BJ (cell line): ENCODE measurements at regions not wholly inside any gene's neighbourhood (a gene's known extent, or its start where the extent isn't known, plus 50 kb on each side); places are given as distances from the start of the nearest gene placed in this dataset.

Source experiments
- CTCF ChIA-PET: fragments of 350-600 bp; formaldehyde crosslinking; extraction: SDS; loops from one replicate; lab custom pipeline; 2021; ENCODE audit warnings: antibody characterized with exemption, inconsistent platforms; lab: Yijun Ruan, JAX
- POLR2A ChIA-PET: fragments of 300-600 bp; sonication (Branson Sonifier 250); formaldehyde crosslinking; extraction: SDS; loops from one replicate; lab custom pipeline; 2021; ENCODE audit warnings: antibody characterized with exemption; lab: Charles Lee
- DNase-seq: peaks from one replicate; pipeline ENCODE4 v3.0.0-alpha.2; 2011; ENCODE audit warnings: low read depth
- H3K27me3 ChIP-seq: 2 replicates; pipeline ENCODE4 v1.6.0; 2011; ENCODE audit warnings: low read length; ENCODE audit not compliant: control insufficient read depth, insufficient read depth
- H3K36me3 ChIP-seq: 2 replicates; pipeline ENCODE4 v1.5.1; 2011; ENCODE audit warnings: low read length; ENCODE audit not compliant: control insufficient read depth, insufficient read depth
- H3K4me3 ChIP-seq: 2 replicates; pipeline ENCODE4 v1.5.1; 2011; ENCODE audit warnings: low read depth, mild to moderate bottlenecking, control low read depth, low read length
- CTCF ChIP-seq: IDR thresholded peaks from 2 replicates; pipeline ENCODE4 v1.5.1; 2011; ENCODE audit warnings: low read depth, mild to moderate bottlenecking, control low read depth, inconsistent platforms, low read length, moderate library complexity; ENCODE audit not compliant: insufficient read depth

GRCh38 chr6:170043881-170044790 is 246.7 kb downstream of the DLL1 start:
- Histone ChIP-seq H3K27me3 (no peaks in the 10 kb centered on the region), H3K36me3 (no peaks in the 10 kb centered on the region), H3K4me3 (no peak overlapping the region)
- ChIA-PET CTCF (no interaction called here), POLR2A (no interaction called here)
- TF ChIP-seq CTCF = no peak
- DNase-seq = no peak

DNA sequence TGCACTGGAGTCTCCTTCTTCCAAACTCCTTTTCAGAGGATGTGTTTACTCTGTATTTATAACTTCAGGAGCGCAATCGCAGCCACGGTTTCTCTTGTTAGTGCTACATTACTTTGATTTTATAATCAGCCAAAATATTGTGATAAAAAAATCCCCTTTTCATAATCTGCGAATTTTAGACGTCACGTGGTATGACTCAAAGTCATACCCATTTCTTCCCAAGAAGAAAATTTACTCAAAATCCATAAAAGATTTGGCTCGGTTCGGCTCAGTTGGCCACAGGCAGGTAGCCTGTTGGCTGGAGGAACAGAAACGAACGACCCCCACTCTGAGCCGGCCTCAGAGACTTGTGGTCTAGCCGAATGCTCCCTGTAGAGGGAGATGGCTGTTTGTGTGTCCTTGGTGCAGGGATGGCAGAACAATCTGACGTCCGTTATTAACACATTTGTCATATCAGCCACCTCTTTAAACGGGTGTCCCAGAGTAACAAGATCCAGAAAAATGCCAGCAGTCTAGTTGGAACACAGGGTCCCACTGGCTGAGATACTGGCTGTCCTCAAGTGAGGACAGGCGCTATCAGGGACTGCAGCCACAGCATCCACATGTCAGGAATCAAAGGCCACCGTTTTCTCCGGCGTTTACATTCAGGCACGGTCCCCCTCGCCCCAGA is 247.6 kb downstream of the DLL1 start:
- no peak for DNase-seq
- ChIA-PET POLR2A (no interaction called here), CTCF (no interaction called here)
- Histone ChIP-seq H3K4me3 (no peak overlapping the region), H3K27me3 (no peaks in the 10 kb centered on the region), H3K36me3 (no peaks in the 10 kb centered on the region)
- no peak for TF ChIP-seq CTCF

DNA sequence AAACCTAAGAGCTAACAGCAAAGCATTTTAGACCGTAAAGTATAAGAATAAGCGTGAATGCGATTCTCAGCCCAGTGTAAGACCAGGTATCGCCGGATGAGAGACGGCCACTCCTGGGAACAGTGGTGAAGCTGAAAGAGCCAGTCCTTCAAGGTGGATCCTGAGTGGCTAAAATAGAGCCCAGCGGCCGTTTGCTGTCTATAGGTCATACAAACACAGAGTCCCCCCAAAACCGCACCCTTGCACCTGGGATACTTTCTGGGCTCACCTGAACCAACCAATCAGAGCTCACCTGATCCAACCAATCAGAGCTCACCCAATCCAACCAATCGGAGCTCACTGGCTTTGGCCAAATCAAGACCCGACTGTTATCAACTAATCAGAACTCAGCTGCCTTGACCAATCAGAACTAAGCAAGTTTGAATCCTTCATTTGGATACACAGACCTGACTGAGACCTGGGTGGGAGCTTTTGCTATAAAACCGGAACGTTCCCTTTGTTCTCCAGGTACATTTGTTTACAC is 248.2 kb downstream of the DLL1 start:
- no peak for DNase-seq
- no peak overlapping the region for H3K4me3 ChIP-seq
- no peaks in the 10 kb centered on the region for H3K36me3 ChIP-seq
- no peaks in the 10 kb centered on the region for H3K27me3 ChIP-seq
- TF ChIP-seq CTCF = no peak
- ChIA-PET POLR2A (no interaction called here), CTCF (no interaction called here)

- ChIA-PET POLR2A (no interaction called here), CTCF (no interaction called here)
- no peak for TF ChIP-seq CTCF
- H3K27me3 ChIP-seq = no peaks in the 10 kb centered on the region
- H3K4me3 ChIP-seq = no peak overlapping the region
- H3K36me3 ChIP-seq = no peaks in the 10 kb centered on the region
- DNase-seq = no peak
These were observed 248.8 kb downstream of the DLL1 start for GRCh38 chr6:170042123-170042522.

- DNase-seq = no peak
- CTCF ChIA-PET = no interaction called here
- H3K36me3 ChIP-seq = no peaks in the 10 kb centered on the region
- no peak for TF ChIP-seq CTCF
- H3K4me3 ChIP-seq = no peak overlapping the region
- no peaks in the 10 kb centered on the region for H3K27me3 ChIP-seq
- POLR2A ChIA-PET = no interaction called here
These were observed 249.4 kb downstream of the DLL1 start for GRCh38 chr6:170041526-170041925.
